NCI-H2171 treated with DMSO at 0.1 percent for 48 hours (cell line): ENCODE measurements at regions not wholly inside any gene's neighbourhood (a gene's known extent, or its start where the extent isn't known, plus 50 kb on each side); places are given as distances from the start of the nearest gene placed in this dataset.
"Not testable (repeated sequence)": the region's sequence is repeated elsewhere in the genome, so short reads cannot be mapped to it uniquely, and the experiment has no call there.

Experiments used
- DNase-seq: peaks from one replicate; lab custom pipeline; 2025; lab: John Stamatoyannopoulos, UW

DNA sequence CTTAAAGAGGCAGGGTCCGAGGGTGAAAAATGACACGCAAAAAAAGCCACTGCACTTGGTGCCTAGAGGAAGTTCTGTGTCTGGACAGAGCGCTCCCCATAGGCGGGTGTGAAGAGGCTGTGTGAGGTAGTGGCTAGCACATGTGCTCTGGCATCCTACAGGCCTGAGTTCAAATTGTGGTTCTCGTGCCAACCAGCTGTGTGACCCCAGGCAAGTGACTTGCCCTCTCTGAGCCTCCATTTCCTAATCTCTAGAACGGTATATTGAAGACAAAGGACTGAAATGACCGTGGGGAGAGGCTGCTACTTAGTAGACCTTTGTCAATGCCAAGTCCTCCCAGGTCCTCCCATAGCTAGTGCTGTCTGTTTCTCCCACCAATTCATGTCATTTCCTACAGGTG lies 79.1 kb upstream of the MYL10 start:
- DNase-seq = no peak

DNA sequence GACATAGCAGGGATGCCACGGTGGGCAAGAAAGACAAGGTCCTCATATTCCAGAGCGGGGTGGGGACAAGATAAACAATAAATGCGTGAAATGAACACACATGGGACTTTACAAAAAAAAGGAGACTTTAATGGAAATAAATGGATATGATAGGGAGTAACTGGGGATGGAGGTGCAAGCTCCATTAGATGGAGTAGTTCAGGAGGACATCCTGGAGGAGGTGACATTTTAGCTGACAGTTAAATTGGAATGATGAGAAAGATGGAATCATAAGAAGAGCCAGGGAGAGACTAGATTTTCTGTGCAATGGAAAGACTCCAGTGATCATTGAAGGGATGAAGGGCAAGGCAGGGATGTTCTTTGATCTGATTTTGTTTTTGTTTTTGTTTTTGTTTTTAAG lies 83.6 kb upstream of the MYL10 start:
- no peak for DNase-seq

DNA sequence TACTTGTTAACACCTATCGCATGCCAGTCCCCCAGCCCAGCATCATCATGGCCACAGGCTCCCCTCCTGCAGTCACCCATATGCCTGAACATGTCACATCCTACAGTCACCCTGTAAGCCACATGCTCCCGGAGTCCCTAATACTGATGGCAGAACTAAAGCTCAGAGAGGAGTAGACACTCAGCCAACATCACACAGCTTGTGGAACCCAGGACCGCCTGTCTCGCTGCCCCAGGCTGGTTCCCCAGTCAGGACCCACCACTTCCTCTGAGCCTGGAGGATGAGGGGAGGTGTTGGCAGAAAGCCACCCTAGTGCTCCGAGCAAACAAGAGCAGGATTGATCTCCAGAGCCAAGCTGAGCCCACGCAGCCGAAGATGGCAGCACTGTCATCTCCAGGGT lies 85.0 kb upstream of the MYL10 start:
- no peak for DNase-seq

DNA sequence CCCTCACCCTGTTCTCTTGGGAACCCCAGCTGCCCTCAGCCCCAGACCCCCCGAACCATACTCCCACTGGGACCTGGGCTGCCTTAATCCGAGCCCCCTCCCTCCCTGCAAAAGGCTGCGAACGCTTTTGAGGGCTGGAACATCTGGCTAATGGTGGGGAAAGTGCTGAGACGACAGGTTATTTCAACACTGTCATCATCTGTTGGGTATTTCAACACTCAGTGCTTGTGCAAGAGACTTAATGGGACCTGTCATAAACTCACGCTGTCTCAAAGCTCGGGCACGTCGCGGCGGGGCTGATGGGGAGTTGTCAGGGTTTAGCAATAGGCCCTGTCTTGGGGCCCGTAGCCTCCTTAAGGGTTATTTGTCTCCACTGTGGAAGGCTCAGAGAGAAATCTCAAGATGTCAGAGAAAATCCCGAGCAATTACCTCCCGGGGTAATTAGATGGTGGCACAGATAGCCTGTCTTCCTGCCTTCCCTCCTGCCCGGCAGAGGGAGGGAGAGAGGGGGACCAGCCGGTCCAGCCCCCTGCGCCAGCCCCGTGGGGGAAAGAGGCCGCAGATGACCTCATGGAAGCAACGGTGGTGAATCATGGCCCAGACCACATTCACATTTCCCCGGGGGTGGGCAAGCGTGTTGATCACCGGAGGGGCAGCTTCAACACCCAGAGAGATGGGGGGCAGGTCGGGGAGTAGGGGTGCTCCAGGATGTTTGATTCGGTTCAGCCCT lies 88.7 kb upstream of the MYL10 start:
- DNase-seq = peak; percentile 74

DNA sequence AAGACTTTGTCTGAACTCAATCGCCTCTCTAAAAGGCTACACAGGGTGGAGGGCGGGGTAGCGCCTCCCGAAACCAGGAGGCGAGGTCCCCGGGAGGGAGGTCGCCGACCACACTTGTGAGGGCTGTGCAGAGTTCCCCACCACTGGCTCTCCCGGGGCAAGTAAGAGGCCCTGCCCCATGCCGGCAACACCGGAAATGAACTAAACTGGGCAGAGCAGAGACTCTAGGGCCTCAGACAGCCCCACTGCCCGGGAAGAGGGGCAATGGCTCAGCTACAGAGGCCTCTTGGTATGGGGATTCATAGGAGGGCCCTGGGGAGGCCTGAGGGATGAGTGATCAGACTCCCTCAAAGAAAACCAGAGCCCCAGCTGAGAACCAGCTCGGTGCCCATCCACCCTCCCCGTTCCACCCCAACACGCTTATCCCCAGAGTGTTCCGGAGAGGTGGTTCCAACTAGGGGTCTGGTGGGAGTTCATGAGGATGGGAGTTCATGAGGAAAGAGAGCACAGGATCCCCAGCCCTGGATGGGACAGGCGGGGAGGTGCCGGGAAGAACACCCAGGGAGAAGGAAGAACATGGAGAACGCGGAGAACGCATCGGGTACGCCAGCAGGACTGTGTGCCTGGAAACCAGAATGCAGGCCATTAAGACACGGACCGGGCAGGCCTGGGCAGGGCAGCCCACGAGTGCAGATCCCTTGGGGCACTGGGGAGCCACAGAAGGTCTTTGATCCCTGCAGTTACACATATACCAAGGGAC lies 89.4 kb upstream of the MYL10 start:
- DNase-seq = no peak

DNA sequence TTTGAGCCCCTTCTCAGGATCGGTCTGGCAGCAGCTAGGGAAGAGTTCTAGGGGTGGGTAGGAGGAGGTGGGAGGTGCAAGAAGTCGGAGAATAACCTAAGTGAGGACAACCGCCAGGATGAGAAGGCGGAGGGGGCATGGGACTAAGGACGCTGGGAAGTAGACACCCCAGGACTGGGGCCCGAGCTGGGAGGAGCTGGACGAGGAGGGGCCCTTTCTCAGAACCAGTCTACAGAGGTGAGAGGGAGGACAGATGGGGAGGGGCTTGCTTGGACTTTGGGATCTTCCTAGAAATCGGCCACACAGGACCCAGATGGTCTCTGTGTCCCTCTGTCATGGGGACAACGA lies 90.0 kb upstream of the MYL10 start:
- no peak for DNase-seq

DNA sequence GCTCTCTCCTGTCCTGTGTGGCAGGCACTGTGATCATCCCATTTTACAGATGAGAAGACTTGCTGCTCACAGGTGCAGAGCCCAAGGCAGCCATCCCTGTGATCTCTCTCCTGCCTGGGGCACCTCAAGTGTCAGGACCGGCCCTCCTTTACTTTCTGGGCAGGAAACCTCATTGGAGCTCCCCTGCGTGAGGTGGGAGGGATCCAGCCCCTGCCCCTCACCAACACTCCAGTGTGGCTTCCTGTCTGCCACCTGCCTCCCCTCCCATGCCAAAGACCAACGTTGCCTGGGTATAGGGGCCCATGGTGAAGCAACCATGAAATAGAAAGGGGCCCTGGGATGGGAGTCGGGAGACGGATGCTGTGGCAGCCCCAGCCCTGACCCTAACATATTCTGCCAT lies 91.2 kb upstream of the MYL10 start:
- DNase-seq = no peak

DNA sequence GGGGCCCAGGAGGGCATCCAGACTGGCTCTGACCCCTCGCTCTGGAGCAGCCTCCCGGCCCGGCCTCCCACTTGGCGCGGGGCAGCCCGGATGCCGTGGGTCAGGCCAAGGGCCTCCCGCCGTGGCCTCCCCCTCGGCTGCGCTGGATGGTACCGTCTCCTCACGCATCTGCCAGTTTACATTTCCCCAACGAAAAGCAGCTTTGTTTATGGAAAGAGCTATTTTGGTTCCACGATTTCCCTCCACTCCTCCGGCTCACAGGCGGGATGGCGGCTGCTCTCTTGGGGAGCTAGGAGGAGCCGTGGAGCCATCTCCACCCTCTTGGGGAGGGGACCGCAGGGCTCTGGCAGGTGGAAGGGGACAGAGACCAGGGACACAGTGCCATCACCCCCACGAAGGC lies 93.2 kb upstream of the MYL10 start:
- DNase-seq = no peak

DNA sequence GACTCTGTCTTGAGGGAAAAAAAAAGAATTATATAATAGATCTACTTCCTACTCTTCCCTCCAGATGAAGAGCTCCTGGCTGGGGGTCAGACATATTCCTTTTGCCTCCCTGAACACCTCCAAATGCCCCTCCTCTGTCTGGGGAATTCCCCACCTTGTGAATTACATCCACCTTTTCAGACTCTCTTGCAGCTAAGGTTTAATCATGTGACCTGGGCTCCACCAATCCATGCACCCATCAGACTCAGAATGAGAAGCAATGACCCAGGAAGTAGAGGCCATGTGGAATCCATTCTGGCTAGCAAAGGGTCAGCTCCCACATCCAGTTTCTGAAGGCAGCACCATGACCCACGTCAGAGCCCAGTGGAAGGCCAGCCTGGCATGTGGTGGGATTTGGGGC lies 93.6 kb upstream of the CUX1 start:
- DNase-seq = no peak

DNA sequence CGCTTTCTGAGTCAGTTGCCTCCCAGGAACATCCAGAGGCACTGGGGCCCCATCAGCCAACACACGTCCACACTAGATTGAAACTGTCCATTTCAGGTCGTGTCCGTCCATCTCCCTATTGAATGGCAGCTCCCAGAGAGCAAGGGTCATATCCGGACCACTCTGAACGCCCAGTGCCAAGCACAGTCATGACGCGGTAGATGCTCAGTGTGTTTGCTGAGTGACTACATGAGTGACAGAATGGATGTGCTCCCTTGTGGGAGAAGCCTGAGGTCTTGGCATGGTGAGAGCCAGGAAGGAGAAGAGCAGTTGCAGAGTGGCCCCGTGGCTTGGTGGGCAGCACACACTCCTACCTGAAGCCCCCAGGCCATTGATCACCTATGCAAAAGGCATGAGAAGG lies 92.5 kb upstream of the CUX1 start:
- DNase-seq = no peak

DNA sequence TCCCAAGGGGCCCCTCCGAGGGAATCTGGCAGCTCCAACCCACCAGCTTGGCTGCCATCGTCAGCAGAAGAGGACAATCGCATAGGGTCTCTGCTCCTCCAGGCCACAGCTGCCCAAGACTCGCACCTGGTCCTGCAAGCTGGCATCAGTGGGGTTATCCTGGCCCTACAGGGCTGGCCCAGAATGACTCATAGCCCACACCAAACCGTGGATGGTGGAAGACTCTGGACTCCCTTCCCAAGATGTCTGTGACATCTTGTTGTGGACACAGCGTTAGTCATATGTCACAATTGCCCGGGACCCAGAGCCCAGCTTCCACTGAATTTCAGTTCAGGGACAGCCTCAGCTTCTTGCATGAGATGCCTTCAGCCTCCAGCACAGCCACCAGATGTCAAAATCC lies 91.5 kb upstream of the CUX1 start:
- no peak for DNase-seq

DNA sequence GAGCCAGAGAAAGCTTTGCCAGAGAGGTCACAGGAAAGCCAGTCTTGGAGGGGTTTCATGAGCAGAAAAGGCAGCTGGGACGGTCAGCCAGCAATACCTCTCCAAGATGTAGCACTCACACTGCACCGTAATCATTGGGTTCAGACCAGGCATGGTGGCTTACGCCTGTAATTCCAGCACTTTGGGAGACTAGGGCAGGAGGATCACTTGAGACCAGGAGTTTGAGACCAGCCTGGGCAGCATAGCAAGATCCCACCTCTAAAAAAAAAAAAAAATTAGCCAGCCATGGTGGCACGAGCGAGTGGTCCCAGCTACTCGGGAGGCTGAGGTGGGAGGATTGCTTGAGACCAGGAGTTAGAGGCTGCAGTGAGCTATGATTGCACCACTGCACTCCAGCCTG lies 90.2 kb upstream of the CUX1 start:
- DNase-seq = no peak

DNA sequence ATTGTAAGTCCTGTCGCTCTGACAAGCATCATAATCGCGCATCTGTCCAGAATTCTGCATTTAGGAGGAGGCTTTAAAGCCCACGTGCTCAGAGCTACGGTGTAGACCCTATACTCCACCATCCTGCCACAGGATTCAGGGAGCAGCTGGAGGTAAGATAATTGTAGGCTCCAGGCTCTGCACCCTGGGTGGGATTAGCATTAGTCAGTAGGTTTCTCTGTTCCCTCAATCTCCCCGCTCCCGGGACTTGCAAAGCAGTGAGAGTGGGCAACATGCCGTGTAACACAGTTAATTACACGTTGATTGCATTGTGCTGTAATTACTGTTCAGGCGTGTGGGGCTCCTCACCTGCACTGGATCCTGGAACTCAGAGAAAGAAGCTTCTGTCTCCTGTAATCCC lies 89.3 kb upstream of the CUX1 start:
- DNase-seq = peak; percentile 69

DNA sequence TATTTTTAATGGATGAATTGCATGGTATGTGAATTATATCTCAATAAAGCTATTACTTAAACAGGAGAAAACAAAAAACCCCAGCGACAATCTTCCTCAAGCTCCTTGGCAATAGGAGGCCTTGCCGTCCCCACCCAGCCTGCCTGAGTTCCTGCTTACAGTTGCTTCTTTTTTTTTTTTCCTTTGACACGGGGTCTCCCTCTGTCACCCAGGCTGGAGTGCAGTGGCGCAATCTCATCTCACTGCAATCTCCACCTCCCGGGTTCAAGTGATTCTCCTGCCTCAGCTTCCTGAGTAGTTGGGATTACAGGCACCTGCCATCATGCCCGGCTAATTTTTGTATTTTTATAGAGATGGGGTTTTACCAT lies 88.6 kb upstream of the CUX1 start:
- DNase-seq = not testable (repeated sequence)

DNA sequence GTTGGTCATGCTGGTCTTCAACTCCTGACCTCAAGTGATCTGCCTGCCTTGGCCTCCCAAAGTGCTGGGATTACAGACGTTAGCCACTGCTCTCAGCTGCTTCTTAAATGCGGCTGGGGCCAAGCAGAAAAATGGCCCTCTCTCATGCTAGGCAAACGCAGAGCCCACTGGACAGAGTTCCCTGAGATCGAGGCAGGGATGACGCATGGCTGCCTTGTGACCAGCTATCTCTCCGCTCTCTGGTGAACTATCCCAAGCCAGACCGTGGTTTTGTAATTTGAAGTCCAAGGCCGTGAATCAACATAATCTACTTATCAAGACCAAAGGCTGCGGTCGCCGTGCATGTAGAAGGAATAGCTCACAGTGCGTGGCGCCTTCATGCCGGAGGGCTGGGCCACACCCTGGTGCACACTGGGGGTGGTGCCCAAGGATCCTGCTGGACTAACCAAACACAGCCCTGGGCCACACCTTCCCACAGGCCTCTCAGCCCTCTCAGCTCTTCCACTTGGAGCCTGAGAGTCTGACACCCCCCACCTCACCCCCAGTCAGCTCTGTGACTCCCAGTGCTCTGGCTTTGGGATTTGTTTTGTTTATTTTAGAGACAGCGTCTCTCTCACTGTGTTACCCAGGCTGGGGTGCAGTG lies 88.1 kb upstream of the CUX1 start:
- DNase-seq = no peak

DNA sequence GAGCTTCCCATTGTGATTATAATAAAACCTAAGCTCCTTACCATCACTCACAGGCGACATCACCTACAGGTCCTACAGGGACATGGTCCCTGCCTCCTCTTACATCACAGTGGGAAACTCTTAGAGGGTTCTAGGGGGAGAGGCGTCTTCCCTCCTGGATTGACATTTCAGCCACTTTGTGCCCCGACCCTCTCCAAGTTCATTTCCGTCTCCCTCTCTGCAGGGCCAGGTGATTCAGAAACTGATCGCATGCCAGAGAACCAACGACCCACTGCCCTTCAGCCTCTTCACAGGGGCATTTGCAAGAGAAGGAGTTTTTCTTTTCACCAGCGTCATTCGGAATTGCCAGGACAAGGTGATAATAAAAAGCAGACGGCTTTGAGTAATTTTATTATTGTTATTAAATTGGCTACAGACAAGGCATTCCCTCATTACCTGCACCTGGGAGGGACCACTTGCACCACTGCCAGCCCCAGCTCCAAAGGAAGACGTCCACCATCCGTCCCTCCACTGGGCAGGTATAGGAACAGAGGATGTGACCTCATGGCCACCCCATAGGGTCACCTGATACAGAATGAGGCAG lies 85.8 kb upstream of the CUX1 start:
- DNase-seq = no peak

DNA sequence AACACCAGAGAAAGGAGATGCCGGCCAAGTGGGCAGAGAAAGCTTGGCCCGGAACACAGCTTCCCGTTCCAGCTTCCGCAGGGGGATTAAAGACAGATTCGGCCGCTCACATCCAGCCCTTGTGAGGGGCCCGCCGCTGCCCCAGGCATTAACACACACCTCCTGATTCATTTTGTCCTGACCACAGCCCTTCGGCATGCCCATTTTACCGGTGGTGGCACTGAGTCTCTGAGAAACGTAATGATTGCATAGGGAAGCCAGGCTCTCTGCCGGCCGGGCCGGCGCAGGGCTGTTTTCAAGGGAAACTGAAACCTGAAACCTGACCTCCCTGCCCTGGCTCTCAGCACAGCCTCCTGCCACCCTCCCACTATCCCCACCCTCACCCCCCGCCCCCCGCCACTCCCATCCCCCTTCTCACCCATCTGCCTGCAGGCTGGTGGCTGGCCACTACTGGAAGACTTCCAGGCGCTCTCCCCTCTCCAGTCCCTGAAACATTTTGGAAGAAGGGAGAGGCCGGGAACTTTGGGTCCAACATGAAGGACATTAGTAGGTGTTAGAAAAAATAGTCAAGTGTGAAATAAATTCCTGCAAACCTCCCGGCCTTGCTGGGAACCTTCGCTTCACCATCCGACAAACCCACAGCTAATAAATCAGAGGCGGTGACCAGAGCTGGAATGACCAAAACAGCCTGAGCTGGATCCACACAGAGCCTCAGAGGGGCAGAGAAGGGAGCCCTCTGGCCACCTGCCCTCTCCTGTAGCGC lies 83.5 kb upstream of the CUX1 start:
- DNase-seq = peak; percentile 58

DNA sequence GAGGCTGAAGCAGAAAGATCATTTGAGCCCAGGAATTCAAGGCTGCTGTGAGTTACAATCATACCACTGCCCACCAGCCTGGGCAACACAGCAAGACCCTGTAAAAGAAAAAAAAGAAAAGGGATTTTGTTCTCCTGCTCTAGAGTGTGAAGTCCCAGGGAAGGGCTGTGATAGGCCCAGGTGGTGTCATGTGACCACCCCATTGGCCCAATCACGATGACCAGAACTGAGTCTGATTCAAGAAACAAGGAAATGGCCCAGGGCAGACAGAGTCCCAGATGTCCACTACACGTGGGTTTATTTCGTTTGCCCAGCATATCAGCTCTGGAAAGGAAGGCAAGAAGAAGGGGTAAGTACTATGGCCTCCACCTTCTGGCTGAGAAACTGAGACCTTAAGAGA lies 81.3 kb upstream of the CUX1 start:
- no peak for DNase-seq

DNA sequence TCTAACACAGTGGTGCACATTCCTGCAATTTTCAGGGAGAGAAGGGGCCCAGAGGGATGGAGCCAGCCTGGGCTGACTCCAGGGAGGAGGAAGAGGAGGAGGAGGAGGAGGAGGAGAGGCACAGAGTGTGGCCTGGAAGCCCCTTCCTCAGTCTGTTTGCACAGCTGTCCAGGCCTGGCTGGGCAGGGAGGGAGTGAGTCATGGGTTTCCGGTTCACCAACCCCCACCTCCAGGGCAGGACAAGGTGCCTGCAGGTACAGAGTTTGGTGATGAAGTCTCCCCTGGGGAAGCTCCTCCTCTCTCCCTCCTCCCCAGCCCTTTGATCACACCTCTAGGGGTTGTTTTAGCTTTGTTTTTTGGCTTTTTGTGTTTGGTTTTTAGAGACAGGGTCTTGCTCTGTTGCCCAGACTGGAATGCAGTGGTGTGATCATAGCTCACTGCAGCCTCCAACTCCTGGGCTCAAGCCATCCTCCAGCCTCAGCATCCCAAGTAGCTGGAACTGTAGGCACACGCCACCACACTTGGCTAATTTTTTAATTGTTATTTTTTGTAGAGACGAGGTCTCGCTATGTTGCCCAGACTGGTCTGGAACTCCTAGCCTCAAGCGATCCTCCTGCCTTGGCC lies 77.5 kb upstream of the CUX1 start:
- DNase-seq = no peak

DNA sequence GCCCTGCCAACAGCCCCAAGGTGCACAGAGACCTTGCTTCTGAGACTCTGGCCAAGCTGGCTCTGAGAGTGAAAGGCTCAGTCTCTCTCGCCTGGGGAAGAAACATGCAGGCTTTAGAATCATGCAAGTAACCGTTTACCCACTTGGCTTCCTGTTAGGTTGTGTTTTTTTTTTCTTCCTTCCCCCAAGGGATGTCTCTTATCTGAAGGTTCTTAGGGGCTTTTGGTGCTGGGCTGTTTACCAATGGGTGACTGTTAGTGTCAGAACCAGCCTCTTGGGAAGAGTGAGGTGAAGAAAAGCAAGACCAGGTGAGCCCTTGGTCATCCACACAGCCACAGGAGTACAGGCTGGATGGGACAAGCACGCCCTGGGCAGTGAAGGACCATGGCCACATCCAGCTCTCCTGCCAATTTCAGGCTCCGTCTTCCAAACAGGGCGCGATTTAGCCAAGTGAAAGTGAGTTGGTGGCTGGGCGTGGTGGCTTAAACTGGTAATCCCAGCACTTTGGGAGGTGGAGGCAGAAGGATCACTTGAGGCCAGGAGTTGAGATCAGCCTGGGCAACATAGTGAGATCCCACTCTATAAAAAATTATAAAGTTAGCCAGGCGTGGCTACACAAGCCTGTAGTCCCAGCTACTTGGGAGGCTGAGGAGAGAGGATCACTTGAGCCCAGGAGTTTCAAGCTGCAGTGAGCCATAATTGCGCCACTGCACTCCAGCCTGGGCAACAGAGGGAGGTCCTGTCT lies 76.3 kb upstream of the CUX1 start:
- DNase-seq = peak; percentile 25
